Choroid plexus epithelial cell (primary cell): ENCODE measurements at regions not wholly inside any gene's neighbourhood (a gene's known extent, or its start where the extent isn't known, plus 50 kb on each side); places are given as distances from the start of the nearest gene placed in this dataset.

Experiments
- DNase-seq: peaks from one replicate; pipeline ENCODE4 v3.0.0-alpha.2; 2010; ENCODE audit warnings: low read depth
- H3K4me3 ChIP-seq: 2 replicates; pipeline ENCODE4 v1.5.1; 2011; ENCODE audit warnings: low read depth, mild to moderate bottlenecking, control low read depth, low read length, moderate library complexity
- CTCF ChIP-seq: conservative IDR thresholded peaks from 2 replicates; pipeline ENCODE4 v1.5.1; 2011; ENCODE audit warnings: low read depth, mild to moderate bottlenecking, control low read depth, inconsistent platforms, low read length, moderate library complexity

DNA sequence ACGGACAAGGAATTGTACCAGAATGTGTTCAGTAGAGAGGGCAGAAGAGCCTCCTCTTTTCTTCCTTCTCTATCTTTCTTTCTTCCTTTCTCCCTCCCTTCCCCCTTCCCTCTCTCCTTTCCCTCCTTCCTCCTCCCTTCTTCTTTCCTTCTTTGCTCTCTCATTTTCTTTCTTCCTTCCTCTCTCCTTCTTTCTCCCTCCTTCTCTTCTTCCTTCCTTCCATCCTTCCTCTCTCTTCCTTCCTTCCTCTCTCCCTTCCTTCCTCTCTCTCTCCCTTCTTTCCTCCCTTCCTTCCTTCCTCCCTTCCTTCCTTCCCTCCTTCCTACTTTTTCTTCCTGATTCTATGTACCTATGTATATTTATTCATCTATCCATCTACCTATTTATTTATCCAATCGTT lies 59.7 kb upstream of the SDK2 start:
- no peak for TF ChIP-seq CTCF
- H3K4me3 ChIP-seq, result no peak overlapping the region
- no peak for DNase-seq

DNA sequence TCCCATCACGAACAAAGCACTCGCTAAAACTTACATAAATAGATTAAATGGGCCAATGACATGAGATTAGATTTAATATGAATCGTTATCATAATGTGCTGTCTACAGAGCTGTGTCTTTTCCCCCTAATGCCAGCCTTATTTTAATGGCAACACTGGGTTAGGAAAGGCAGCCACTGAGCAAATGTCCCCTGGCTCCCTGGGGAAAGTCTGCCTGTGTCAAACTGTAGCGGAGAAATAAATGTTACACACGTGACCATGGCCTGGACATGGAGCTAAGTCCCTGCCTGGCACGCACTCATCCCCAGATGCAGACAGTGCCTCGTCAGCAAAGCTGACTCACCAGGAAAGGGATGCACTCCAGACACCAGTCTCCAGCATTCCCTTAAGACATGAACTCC lies 61.3 kb upstream of the SDK2 start:
- TF ChIP-seq CTCF, result no peak
- H3K4me3 ChIP-seq, result no peak overlapping the region
- peak; percentile 32 for DNase-seq

GRCh38 chr17:73706428-73706827 lies 62.2 kb upstream of the SDK2 start:
- TF ChIP-seq CTCF, result no peak
- no peak overlapping the region for H3K4me3 ChIP-seq
- DNase-seq, result no peak

- no peak for DNase-seq
- H3K4me3 ChIP-seq, result no peak overlapping the region
- no peak for TF ChIP-seq CTCF
Measured at GRCh38 chr17:73706858-73707257, 62.6 kb upstream of the SDK2 start.

- no peak overlapping the region for H3K4me3 ChIP-seq
- no peak for TF ChIP-seq CTCF
- DNase-seq, result no peak
Measured at GRCh38 chr17:73707358-73707757, 63.1 kb upstream of the SDK2 start.

- H3K4me3 ChIP-seq, result no peak overlapping the region
- peak; percentile 72 for DNase-seq
- TF ChIP-seq CTCF, result peak; percentile 90
Measured at GRCh38 chr17:73710095-73710592, 65.9 kb upstream of the SDK2 start.

DNA sequence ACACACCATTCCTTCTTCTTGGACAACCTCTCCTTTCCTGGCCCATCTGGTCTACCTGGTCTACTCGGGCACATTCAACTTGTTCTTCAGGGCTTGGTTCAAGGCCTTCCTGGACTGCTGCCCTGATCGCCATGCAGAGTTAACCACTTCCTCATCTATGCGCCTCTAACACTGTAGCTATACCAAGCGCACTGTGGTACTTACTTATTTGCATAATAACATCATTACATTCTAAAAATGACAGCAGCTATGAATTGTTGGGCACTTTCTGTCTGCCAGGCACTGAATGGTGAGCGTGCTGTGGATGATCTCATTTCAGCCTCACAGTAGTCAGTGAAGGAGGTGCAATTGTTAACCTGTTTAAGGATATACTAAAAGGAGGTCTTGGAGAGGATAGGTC lies 66.9 kb upstream of the SDK2 start:
- H3K4me3 ChIP-seq, result no peak overlapping the region
- no peak for TF ChIP-seq CTCF
- DNase-seq, result no peak
